Upper lobe of right lung (tissue), 1 donor: ENCODE measurements at regions not wholly inside any gene's neighbourhood (a gene's known extent, or its start where the extent isn't known, plus 50 kb on each side); places are given as distances from the start of the nearest gene placed in this dataset.
A peak's percentile ranks its signal among the peaks of the same experiment; 100 is the strongest.

ENCODE experiments used
- ATAC-seq: fragments of 200-7000 bp; cut with Tn5 transposase; one replicate; pipeline ENCODE4 v1.9.1; 2020; ENCODE audit warnings: mild to moderate bottlenecking, moderate library complexity
- DNase-seq: peaks from one replicate; pipeline ENCODE4 v3.0.0-alpha.2; 2020
- H3K27ac ChIP-seq: fragments of 200-600 bp; one replicate; pipeline ENCODE4 v1.8.0; 2022
- H3K27me3 ChIP-seq: fragments of 200-600 bp; one replicate; pipeline ENCODE4 v1.8.0; 2022; ENCODE audit warnings: mild to moderate bottlenecking
- H3K36me3 ChIP-seq: fragments of 200-600 bp; one replicate; pipeline ENCODE4 v1.8.0; 2022
- H3K4me1 ChIP-seq: fragments of 200-600 bp; one replicate; pipeline ENCODE4 v1.8.0; 2022
- H3K4me3 ChIP-seq: fragments of 200-600 bp; one replicate; pipeline ENCODE4 v1.8.0; 2022; ENCODE audit warnings: mild to moderate bottlenecking
- H3K9me3 ChIP-seq: fragments of 200-600 bp; one replicate; pipeline ENCODE4 v1.8.0; 2022
- intact Hi-C: fragments of 100-400 bp; cut with DNase I; formaldehyde crosslinking; loops from one replicate; pipeline ENCODE4 v1.11.0; 2022
- TF ChIP-seq, protein P1 (sequence below): fragments of 200-600 bp; IDR thresholded peaks from one replicate; pipeline ENCODE4 v1.8.0; 2022; ENCODE audit warnings: antibody characterized with exemption
- donor health status: DM: no; HTN: yes; CAD: no; lungs with severe emphysema.

GRCh38 chr5:135246923-135247795, 151.9 kb downstream of the MACROH2A1 start:
- Histone ChIP-seq H3K36me3 (no peaks in the 10 kb centered on the region), H3K27ac (no peak overlapping the region), H3K4me1 (peaks cover 17% of the 10 kb centered on the region), H3K4me3 (no peak overlapping the region), H3K27me3 (no peaks in the 10 kb centered on the region), H3K9me3 (no peaks in the 10 kb centered on the region)
- DNase-seq (peak; percentile 63), ATAC-seq (peak; percentile 35)
- intact Hi-C loops = no loop called here
- TF ChIP-seq, protein P1, sequence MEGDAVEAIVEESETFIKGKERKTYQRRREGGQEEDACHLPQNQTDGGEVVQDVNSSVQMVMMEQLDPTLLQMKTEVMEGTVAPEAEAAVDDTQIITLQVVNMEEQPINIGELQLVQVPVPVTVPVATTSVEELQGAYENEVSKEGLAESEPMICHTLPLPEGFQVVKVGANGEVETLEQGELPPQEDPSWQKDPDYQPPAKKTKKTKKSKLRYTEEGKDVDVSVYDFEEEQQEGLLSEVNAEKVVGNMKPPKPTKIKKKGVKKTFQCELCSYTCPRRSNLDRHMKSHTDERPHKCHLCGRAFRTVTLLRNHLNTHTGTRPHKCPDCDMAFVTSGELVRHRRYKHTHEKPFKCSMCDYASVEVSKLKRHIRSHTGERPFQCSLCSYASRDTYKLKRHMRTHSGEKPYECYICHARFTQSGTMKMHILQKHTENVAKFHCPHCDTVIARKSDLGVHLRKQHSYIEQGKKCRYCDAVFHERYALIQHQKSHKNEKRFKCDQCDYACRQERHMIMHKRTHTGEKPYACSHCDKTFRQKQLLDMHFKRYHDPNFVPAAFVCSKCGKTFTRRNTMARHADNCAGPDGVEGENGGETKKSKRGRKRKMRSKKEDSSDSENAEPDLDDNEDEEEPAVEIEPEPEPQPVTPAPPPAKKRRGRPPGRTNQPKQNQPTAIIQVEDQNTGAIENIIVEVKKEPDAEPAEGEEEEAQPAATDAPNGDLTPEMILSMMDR = no peak

DNA sequence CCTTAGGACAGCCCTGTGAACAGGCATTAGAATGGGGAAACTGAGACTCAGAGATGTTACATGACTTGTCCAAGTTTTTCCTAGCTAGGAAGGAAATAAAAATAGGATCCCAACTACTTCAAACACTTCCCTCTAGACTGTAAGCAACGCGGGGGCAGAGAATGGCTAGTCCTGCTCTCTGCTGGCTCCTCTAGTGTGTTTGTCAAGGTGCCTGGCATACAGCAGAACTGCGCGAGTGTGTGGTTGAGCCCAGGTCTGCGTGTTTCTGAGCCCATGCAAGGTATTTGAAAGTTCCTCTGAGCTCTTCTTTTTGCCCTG, 152.5 kb downstream of the MACROH2A1 start:
- Histone ChIP-seq H3K27ac (no peak overlapping the region), H3K4me3 (no peak overlapping the region), H3K9me3 (no peaks in the 10 kb centered on the region), H3K4me1 (peaks cover 20% of the 10 kb centered on the region), H3K36me3 (no peaks in the 10 kb centered on the region), H3K27me3 (no peaks in the 10 kb centered on the region)
- TF ChIP-seq, protein P1 = no peak
- ATAC-seq = peak; percentile 11
- DNase-seq = peak; percentile 54
- intact Hi-C loops = no loop called here

- H3K9me3 ChIP-seq = no peaks in the 10 kb centered on the region
- no peak for ATAC-seq
- DNase-seq = peak; percentile 18
- intact Hi-C loops = no loop called here
- H3K27me3 ChIP-seq = no peaks in the 10 kb centered on the region
- TF ChIP-seq, protein P1 = no peak
- peaks cover 20% of the 10 kb centered on the region for H3K4me1 ChIP-seq
- H3K36me3 ChIP-seq = no peaks in the 10 kb centered on the region
- no peak overlapping the region for H3K4me3 ChIP-seq
- H3K27ac ChIP-seq = no peak overlapping the region
These were observed 153.2 kb downstream of the MACROH2A1 start for GRCh38 chr5:135245521-135246499.

GRCh38 chr5:135244620-135245021, 154.4 kb downstream of the MACROH2A1 start:
- DNase-seq (peak; percentile 35), ATAC-seq (no peak)
- no peaks in the 10 kb centered on the region for H3K27me3 ChIP-seq
- TF ChIP-seq, protein P1 = no peak
- intact Hi-C loops = no loop called here
- H3K4me3 ChIP-seq = no peak overlapping the region
- H3K27ac ChIP-seq = no peak overlapping the region
- no peaks in the 10 kb centered on the region for H3K36me3 ChIP-seq
- H3K9me3 ChIP-seq = no peaks in the 10 kb centered on the region
- H3K4me1 ChIP-seq = peaks cover 20% of the 10 kb centered on the region

GRCh38 chr5:135243556-135244285, 155.3 kb downstream of the MACROH2A1 start:
- DNase-seq = peak; percentile 54
- no peak for ATAC-seq
- intact Hi-C loops = no loop called here

More at GRCh38 chr5:135243556-135244285, 155.3 kb downstream of the MACROH2A1 start:
- no peaks in the 10 kb centered on the region for H3K36me3 ChIP-seq
- no peak overlapping the region for H3K4me3 ChIP-seq
- no peaks in the 10 kb centered on the region for H3K9me3 ChIP-seq
- no peak overlapping the region for H3K27ac ChIP-seq
- H3K27me3 ChIP-seq = no peaks in the 10 kb centered on the region
- peaks cover 20% of the 10 kb centered on the region for H3K4me1 ChIP-seq
- TF ChIP-seq, protein P1 = no peak
